Osteoblast (primary cell): ENCODE measurements at regions not wholly inside any gene's neighbourhood (a gene's known extent, or its start where the extent isn't known, plus 50 kb on each side); places are given as distances from the start of the nearest gene placed in this dataset.

Source experiments
- DNase-seq: peaks from one replicate; pipeline ENCODE4 v3.0.0; 2011; ENCODE audit warnings: low spot score, mixed read lengths; ENCODE audit not compliant: insufficient read length; ENCODE audit errors: missing footprints
- H2AFZ ChIP-seq: 2 replicates; pipeline ENCODE4 v1.6.0; 2011; ENCODE audit warnings: mild to moderate bottlenecking, low read length
- H3K27ac ChIP-seq: 2 replicates; pipeline ENCODE4 v1.5.1; 2011; ENCODE audit warnings: mild to moderate bottlenecking, low read depth, low read length, moderate library complexity
- H3K27me3 ChIP-seq: 2 replicates; pipeline ENCODE4 v1.6.0; 2012; ENCODE audit warnings: mild to moderate bottlenecking, control low read depth, inconsistent platforms, low read length, moderate library complexity; ENCODE audit not compliant: insufficient read depth
- H3K36me3 ChIP-seq: 2 replicates; pipeline ENCODE4 v1.5.1; 2011; ENCODE audit warnings: mild to moderate bottlenecking, low read length, control low read depth, moderate library complexity; ENCODE audit not compliant: insufficient read depth
- H3K4me1 ChIP-seq: 2 replicates; pipeline ENCODE4 v1.5.1; 2011; ENCODE audit warnings: mild to moderate bottlenecking, low read length, control low read depth, moderate library complexity; ENCODE audit not compliant: insufficient read depth
- H3K4me2 ChIP-seq: 2 replicates; pipeline ENCODE4 v1.6.0; 2011; ENCODE audit warnings: mild to moderate bottlenecking, low read length; ENCODE audit not compliant: insufficient read depth
- H3K4me3 ChIP-seq: fragments of 200-600 bp; sonication (generic); 3 replicates; pipeline ENCODE4 v1.5.1; 2012; ENCODE audit warnings: mild to moderate bottlenecking, low read length, inconsistent platforms; ENCODE audit not compliant: insufficient read depth
- H3K79me2 ChIP-seq: 2 replicates; pipeline ENCODE4 v1.6.0; 2012; ENCODE audit warnings: mild to moderate bottlenecking, low read length, control low read depth, inconsistent platforms; ENCODE audit not compliant: insufficient read depth
- H3K9me3 ChIP-seq: 2 replicates; pipeline ENCODE4 v1.5.1; 2011; ENCODE audit warnings: low read depth, low read length, control low read depth
- H4K20me1 ChIP-seq: 2 replicates; pipeline ENCODE4 v1.6.0; 2012; ENCODE audit warnings: mild to moderate bottlenecking, low read length, control low read depth; ENCODE audit not compliant: insufficient read depth
- CTCF ChIP-seq: IDR thresholded peaks from 2 replicates; pipeline ENCODE4 v1.5.1; 2011; ENCODE audit warnings: mild to moderate bottlenecking, low read depth, low read length, moderate library complexity; ENCODE audit errors: extremely low read depth

- DNase-seq: no peak
- Histone ChIP-seq H2AFZ (no peak overlapping the region), H3K36me3 (no peaks in the 10 kb centered on the region), H3K27ac (no peak overlapping the region), H3K27me3 (no peaks in the 10 kb centered on the region), H3K4me2 (no peak overlapping the region), H3K9me3 (no peaks in the 10 kb centered on the region), H4K20me1 (no peaks in the 10 kb centered on the region), H3K4me1 (no peaks in the 10 kb centered on the region), H3K4me3 (no peak overlapping the region), H3K79me2 (no peaks in the 10 kb centered on the region)
- TF ChIP-seq CTCF: no peak
These were observed 93.6 kb upstream of the BARHL2 start for GRCh38 chr1:90810681-90811080.

- H3K4me2 ChIP-seq: no peak overlapping the region
- H3K27me3 ChIP-seq: no peaks in the 10 kb centered on the region
- H3K79me2 ChIP-seq: no peaks in the 10 kb centered on the region
- H3K4me3 ChIP-seq: no peak overlapping the region
- no peak for DNase-seq
- H3K27ac ChIP-seq: no peak overlapping the region
- H2AFZ ChIP-seq: no peak overlapping the region
- no peaks in the 10 kb centered on the region for H3K9me3 ChIP-seq
- H4K20me1 ChIP-seq: no peaks in the 10 kb centered on the region
- H3K4me1 ChIP-seq: no peaks in the 10 kb centered on the region
- TF ChIP-seq CTCF: no peak
- H3K36me3 ChIP-seq: no peaks in the 10 kb centered on the region
These were observed 92.9 kb upstream of the BARHL2 start for GRCh38 chr1:90809996-90810395.

GRCh38 chr1:90809093-90809492 is 92.0 kb upstream of the BARHL2 start:
- H3K27ac ChIP-seq: no peak overlapping the region
- no peak overlapping the region for H3K4me2 ChIP-seq
- H3K4me3 ChIP-seq: no peak overlapping the region
- no peak for DNase-seq
- H3K36me3 ChIP-seq: no peaks in the 10 kb centered on the region
- no peaks in the 10 kb centered on the region for H3K4me1 ChIP-seq
- no peak overlapping the region for H2AFZ ChIP-seq
- H3K79me2 ChIP-seq: no peaks in the 10 kb centered on the region
- no peaks in the 10 kb centered on the region for H4K20me1 ChIP-seq
- H3K9me3 ChIP-seq: no peaks in the 10 kb centered on the region
- no peak for TF ChIP-seq CTCF
- no peaks in the 10 kb centered on the region for H3K27me3 ChIP-seq

- no peak for DNase-seq
- no peaks in the 10 kb centered on the region for H3K27me3 ChIP-seq
- H3K4me1 ChIP-seq: no peaks in the 10 kb centered on the region
- no peak overlapping the region for H3K4me3 ChIP-seq
- H3K79me2 ChIP-seq: no peaks in the 10 kb centered on the region
- TF ChIP-seq CTCF: no peak
- H3K27ac ChIP-seq: no peak overlapping the region
- H3K9me3 ChIP-seq: no peaks in the 10 kb centered on the region
- no peak overlapping the region for H2AFZ ChIP-seq
- no peaks in the 10 kb centered on the region for H3K36me3 ChIP-seq
- H3K4me2 ChIP-seq: no peak overlapping the region
- no peaks in the 10 kb centered on the region for H4K20me1 ChIP-seq
These were observed 90.2 kb upstream of the BARHL2 start for GRCh38 chr1:90807329-90807728.
